Panc1 (cell line): ENCODE measurements at regions not wholly inside any gene's neighbourhood (a gene's known extent, or its start where the extent isn't known, plus 50 kb on each side); places are given as distances from the start of the nearest gene placed in this dataset.

ENCODE experiments used
- ATAC-seq: fragments of 200-7000 bp; cut with Tn5 transposase; 2 replicates; pipeline ENCODE4 v1.9.1; 2020; ENCODE audit warnings: mild to moderate bottlenecking, moderate library complexity
- BruUV-seq: library from RNA; stranded (reverse); fragments of 400-500 nt; replicated peaks from 2 replicates; lab custom pipeline; 2021; lab: Mats Ljungman, UMichigan
- CTCF ChIA-PET: fragments of 300-600 bp; sonication (Branson Sonifier 250); formaldehyde crosslinking; loops from one replicate; lab custom pipeline; 2022; ENCODE audit warnings: antibody characterized with exemption; lab: Charles Lee
- POLR2A ChIA-PET: fragments of 300-600 bp; sonication (Branson Sonifier 250); formaldehyde crosslinking; loops from one replicate; lab custom pipeline; 2022; ENCODE audit warnings: antibody characterized with exemption; lab: Charles Lee
- DNase-seq: peaks from one replicate; pipeline ENCODE4 v3.0.0-alpha.2; 2010; ENCODE audit warnings: low read depth, low spot score
- H3K27ac ChIP-seq: 2 replicates; pipeline ENCODE4 v1.5.1; 2011; ENCODE audit warnings: mild to moderate bottlenecking, low read length, inconsistent platforms
- H3K27me3 ChIP-seq: fragments of 200-500 bp; sonication (Bioruptor generic); 2 replicates; pipeline ENCODE4 v1.6.0; 2014; ENCODE audit warnings: low read length, inconsistent platforms; ENCODE audit not compliant: control insufficient read depth, insufficient read depth
- H3K36me3 ChIP-seq: fragments of 200-500 bp; sonication (Bioruptor generic); 2 replicates; pipeline ENCODE4 v1.5.1; 2014; ENCODE audit warnings: inconsistent platforms, mild to moderate bottlenecking, low read length, moderate library complexity; ENCODE audit not compliant: control insufficient read depth, insufficient read depth
- H3K4me1 ChIP-seq: 2 replicates; pipeline ENCODE4 v1.5.1; 2011; ENCODE audit warnings: inconsistent platforms, mild to moderate bottlenecking, low read length, moderate library complexity; ENCODE audit not compliant: control insufficient read depth, insufficient read depth
- H3K4me3 ChIP-seq, 2 experiments: 2 replicates each; pipeline ENCODE4 v1.5.1; 2011 to 2012; ENCODE audit warnings: low read depth in 2 of 2, low read length in 2 of 2, mild to moderate bottlenecking in 2 of 2, inconsistent platforms in 1 of 2, moderate library complexity in 1 of 2
- H3K9me3 ChIP-seq: fragments of 200-500 bp; sonication (Bioruptor generic); 2 replicates; pipeline ENCODE4 v1.5.1; 2014; ENCODE audit warnings: low read depth, mild to moderate bottlenecking, inconsistent platforms, low read length, moderate library complexity; ENCODE audit not compliant: control insufficient read depth, insufficient read depth
- CTCF ChIP-seq: fragments of 450-650 bp; IDR thresholded peaks from 2 replicates; pipeline ENCODE4 v1.5.1; 2017; ENCODE audit warnings: mild to moderate bottlenecking
- POLR2AphosphoS5 ChIP-seq: IDR thresholded peaks from 2 replicates; pipeline ENCODE4 v1.6.1; 2012; ENCODE audit warnings: mild to moderate bottlenecking, low read depth, low read length, moderate library complexity
- REST ChIP-seq, 2 experiments: IDR thresholded peaks; 2 replicates each; pipeline ENCODE4 v1.6.1; 2011 to 2012; ENCODE audit warnings: low read depth in 2 of 2, control low read depth in 1 of 2, low read length in 1 of 2, mild to moderate bottlenecking in 1 of 2, moderate library complexity in 1 of 2; ENCODE audit not compliant: insufficient read depth in 1 of 2
- SIN3A ChIP-seq: IDR thresholded peaks from 2 replicates; pipeline ENCODE4 v1.6.1; 2012; ENCODE audit warnings: low read depth, mild to moderate bottlenecking, low read length, moderate library complexity, borderline replicate concordance; ENCODE audit not compliant: insufficient read depth
- TCF7L2 ChIP-seq: IDR thresholded peaks from 2 replicates; pipeline ENCODE4 v1.6.1; 2011; ENCODE audit warnings: mild to moderate bottlenecking, low read depth, low read length, inconsistent platforms
- in situ Hi-C: cut with HindIII; loops from 2 replicates; pipeline ENCODE4 v1.10.0; 2016; ENCODE audit warnings: low sequenced_read_pairs, low pct_unique_long_range_greater_than_20kb
- intact Hi-C: fragments of 100-400 bp; cut with micrococcal nuclease; formaldehyde crosslinking; loops from one replicate; pipeline ENCODE4 v1.10.0; 2022; ENCODE audit not compliant: unreplicated experiment

- in situ Hi-C loops: no loop called here
- no TSS peak for BruUV-seq
Observed at GRCh38 chr9:84404095-84404686, 63.6 kb upstream of the SLC28A3 start.

GRCh38 chr9:84405667-84406066, 65.1 kb upstream of the SLC28A3 start:
- no peak overlapping the region for H3K27ac ChIP-seq
- CTCF ChIA-PET: interaction anchor here (0.6 to 0.7 kb wide), 2 partner anchors 8 to 853 kb away, joined by 4 to 8 read pairs; no protein-coding TSS in a partner anchor
- POLR2A ChIA-PET: no interaction called here
- in situ Hi-C loops: no loop called here
- H3K36me3 ChIP-seq: no peaks in the 10 kb centered on the region
- no peaks in the 10 kb centered on the region for H3K27me3 ChIP-seq
- H3K4me3 ChIP-seq: no peak overlapping the region
- H3K4me1 ChIP-seq: no peaks in the 10 kb centered on the region
- ATAC-seq (no peak), DNase-seq (no peak)
- H3K9me3 ChIP-seq: no peaks in the 10 kb centered on the region
- BruUV-seq: no TSS peak
- TF ChIP-seq POLR2AphosphoS5 (no peak), TCF7L2 (no peak), REST (IDR thresholded peaks at IDR 0.05; ENCODE audit: insufficient read depth in 1 of 2, low read depth in 2 of 2, low read length in 1 of 2) (no peak)
- intact Hi-C loops: no loop called here

More at GRCh38 chr9:84404095-84404686, 63.6 kb upstream of the SLC28A3 start:
- no peak overlapping the region for H3K27ac ChIP-seq
- H3K9me3 ChIP-seq: no peaks in the 10 kb centered on the region
- H3K27me3 ChIP-seq: no peaks in the 10 kb centered on the region
- no peaks in the 10 kb centered on the region for H3K36me3 ChIP-seq
- TF ChIP-seq CTCF (peak; percentile 64), POLR2AphosphoS5 (no peak), SIN3A (no peak), TCF7L2 (no peak), REST (IDR thresholded peaks at IDR 0.05; ENCODE audit: insufficient read depth in 1 of 2, low read depth in 2 of 2, low read length in 1 of 2) (no peak)
- DNase-seq (no peak), ATAC-seq (no peak)
- intact Hi-C loops: no loop called here
- H3K4me3 ChIP-seq: no peak overlapping the region
- ChIA-PET POLR2A (no interaction called here), CTCF (interaction anchor here (0.6 kb wide), 1 partner anchor 19 kb away, joined by 5 read pairs; no protein-coding TSS in a partner anchor)
- H3K4me1 ChIP-seq: no peaks in the 10 kb centered on the region
